HG03378 (cell line): ENCODE measurements at regions not wholly inside any gene's neighbourhood (a gene's known extent, or its start where the extent isn't known, plus 50 kb on each side); places are given as distances from the start of the nearest gene placed in this dataset.

Experiments used
- ATAC-seq: cut with Tn5 transposase; IDR thresholded peaks from one replicate; pipeline ENCODE4 v1.9.1; 2021; ENCODE audit warnings: mild to moderate bottlenecking, moderate library complexity; ENCODE audit not compliant: unreplicated experiment

DNA sequence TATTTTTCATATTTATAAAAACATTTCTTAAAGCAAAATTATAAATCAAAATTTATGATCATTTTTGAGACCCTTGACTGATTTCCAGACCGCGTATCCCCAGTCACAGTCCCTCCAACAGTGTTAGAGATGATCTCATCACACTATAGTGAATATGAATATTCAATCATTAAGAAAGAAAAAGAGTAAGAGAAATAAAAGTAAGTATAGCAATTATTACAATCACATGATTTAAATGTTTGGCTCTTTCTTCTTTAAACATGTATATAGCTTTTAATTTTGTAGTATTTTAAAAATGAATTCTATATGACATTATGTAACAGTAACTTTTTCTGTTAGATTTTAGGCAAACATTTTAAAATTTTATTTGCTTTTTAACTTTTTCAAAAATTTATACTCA lies 438.3 kb downstream of the RFPL4B start:
- ATAC-seq: no peak

DNA sequence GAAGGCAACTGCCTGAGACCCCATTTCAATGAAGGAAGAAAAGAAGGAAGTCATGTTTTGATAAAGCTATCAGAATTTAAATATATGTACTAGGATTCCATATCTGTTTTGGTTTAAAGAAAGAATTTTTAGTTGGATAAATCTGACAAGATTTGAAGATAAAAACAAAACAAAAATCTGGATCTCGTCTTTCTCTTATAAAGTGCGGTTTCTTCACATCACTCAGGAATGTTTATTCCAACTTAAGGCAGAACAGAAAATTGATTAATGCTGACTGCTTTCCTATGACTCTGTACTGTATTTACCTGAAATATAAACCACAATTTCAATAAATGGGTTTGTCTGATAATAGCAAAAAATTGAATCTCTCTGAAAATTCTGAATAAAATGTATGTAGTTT lies 439.7 kb downstream of the RFPL4B start:
- no peak for ATAC-seq

DNA sequence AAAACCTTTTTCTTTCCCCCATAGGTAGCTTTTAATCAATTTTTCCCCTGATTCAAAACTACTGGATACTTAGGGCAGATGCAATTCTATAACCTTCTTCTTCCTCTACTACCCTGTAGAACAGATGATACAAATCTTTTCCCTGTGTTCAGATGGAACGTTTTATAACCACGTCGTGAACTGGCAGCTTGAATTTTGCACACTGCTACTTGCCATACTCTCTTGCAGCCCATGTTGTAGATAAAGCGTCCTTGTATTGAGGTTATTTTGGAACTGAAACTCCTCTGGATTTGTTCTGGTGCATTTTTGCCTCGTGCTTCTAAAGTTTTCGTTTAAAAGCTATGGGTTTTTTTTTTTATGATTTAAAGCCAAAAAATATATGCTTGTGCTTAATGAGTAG lies 440.2 kb downstream of the RFPL4B start:
- no peak for ATAC-seq

- ATAC-seq: no peak
Measured at GRCh38 chr6:112795316-112795715, 448.2 kb downstream of the RFPL4B start.

DNA sequence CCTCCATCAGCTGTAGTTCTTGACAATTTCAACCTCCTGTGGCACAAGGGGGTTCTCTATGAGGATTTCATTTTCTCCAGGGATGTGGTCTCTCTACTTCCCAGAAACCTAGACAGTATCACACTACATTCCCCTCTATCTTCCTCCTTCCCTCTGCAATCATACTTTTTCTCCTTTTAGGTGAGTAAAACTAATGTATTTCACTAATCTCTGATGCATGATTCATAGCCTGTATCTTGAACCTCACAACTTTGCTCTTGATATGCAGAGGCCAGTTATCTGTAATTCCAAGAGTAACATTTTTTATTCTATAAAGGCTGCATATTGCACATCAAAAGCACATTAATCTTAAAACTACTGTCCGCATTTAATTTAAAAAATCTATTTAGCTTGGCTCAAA lies 449.6 kb downstream of the RFPL4B start:
- ATAC-seq: no peak

DNA sequence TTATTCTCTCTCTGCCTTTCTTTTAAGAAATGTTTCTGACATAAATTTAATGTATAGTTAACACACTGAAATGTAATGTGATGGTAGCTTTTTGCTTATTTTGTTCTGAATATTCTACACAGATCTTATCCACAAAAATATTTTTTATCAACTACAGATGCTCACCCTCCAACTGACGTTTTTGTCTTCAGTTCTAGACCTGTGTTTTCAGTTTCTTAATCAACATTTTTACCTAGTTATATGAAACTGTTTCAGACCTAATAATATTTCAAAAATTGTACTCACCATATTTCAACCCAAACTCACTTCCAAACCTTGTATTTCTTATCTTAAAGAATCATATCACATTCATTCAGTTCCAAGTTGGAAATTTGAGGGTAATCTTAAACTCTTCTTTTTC lies 452.8 kb downstream of the RFPL4B start:
- no peak for ATAC-seq

DNA sequence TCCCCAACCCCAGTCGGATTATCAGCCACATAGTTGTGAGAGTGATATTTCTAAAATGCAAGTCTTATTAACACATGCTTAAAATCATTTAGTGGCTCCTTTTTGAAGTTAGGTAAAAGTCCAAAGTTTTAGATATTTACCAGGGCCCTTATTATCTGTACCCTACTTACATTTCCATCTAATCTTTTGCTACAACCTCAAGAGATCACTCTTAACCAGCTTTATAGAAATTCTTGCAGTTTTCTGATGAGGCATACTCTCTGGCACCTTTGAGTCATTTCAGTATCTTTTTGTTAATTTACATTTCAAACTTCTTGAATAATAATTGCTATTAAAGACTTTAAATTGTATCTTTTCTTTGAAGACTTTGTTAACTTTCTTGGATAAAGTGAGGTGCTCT lies 453.3 kb downstream of the RFPL4B start:
- no peak for ATAC-seq

GRCh38 chr6:112800916-112801315 lies 453.8 kb downstream of the RFPL4B start:
- no peak for ATAC-seq

GRCh38 chr6:112801468-112802080 lies 454.4 kb downstream of the RFPL4B start:
- no peak for ATAC-seq

- no peak for ATAC-seq
Measured at GRCh38 chr6:112802144-112802543, 455.0 kb downstream of the RFPL4B start.

DNA sequence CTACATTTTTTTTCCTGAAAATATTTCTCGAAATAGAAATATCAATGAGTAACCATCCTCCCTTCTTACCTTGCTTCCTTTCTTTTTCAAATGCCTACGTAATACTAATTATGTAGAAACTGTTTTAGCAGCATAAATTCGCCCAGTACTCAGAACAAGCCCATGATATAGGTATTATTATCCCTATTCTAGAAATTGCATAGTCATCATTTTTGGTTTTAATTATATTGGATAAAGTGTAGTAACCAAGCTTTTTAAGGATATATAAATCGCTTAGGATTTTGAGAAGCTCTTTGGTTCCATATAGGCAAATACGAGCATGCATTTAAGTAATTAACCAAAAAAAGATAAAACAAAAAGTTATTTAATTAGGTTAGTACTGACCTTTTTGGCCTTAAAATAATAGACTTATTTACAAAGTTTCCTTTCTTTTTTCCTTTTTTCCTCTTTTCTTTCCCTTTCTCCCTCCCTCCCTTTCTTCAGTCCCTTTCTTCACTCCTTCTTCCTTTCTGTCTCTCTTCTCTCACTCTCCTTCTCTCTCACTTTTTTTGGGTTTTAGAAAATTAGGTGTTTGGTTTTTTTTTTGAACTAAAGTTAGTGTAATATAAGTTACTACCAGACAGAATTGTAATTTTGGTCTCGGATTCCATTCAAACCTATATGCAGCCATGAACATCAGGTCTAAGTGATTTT lies 457.7 kb downstream of the RFPL4B start:
- ATAC-seq: no peak

DNA sequence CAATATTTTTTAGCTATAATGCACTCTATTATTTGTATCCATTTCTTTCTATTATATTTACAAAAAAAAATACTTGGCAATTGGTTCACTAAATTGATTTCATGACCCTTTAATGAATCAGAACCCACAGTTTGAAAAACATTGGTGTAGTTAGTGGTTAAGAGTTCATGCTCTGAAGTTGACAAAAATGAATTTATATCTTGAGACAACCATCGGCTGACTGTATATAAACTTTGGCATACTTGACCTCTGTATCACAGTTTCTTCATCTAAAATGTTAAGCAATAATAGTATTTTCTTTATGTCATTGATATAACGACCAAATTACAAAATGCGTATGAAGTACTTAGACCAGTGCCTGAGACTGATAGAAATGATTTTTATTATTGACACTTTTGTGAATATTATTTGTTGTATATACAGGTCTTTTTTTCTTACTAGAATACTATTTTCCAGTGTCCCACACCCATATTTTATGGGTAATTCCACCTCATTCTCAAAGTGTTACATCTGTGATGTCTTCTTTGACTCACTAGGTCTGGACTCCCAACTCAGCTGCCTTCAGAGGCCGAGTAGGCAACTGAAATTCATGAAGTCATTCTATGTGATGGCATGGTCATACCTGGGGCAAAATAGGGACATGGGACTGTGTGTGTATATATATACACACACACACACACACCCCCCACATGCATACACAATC lies 459.2 kb downstream of the RFPL4B start:
- ATAC-seq: no peak

- ATAC-seq: no peak
Measured at GRCh38 chr6:112821476-112821875, 474.3 kb downstream of the RFPL4B start.

- ATAC-seq: no peak
Measured at GRCh38 chr6:112822769-112823168, 475.6 kb downstream of the RFPL4B start.

DNA sequence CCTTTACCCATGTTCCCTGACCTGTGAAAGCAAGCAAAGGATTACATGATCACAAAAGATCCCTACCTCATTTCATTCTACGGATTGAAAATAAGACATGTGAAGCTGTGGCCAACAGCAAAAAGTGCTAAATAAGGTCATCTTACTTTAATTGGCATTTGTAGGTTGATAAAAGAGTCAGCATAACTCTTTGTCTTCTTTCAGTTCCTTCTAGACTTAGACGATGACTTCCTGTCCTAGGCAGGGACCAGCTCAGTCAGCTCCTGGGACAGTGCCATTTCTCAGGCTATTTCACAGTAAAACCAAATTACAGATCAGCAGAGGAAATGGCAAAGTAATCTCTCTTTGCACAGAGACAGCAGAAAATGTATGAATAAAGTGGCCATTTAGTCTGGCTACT lies 480.7 kb downstream of the RFPL4B start:
- ATAC-seq: peak; percentile 95

DNA sequence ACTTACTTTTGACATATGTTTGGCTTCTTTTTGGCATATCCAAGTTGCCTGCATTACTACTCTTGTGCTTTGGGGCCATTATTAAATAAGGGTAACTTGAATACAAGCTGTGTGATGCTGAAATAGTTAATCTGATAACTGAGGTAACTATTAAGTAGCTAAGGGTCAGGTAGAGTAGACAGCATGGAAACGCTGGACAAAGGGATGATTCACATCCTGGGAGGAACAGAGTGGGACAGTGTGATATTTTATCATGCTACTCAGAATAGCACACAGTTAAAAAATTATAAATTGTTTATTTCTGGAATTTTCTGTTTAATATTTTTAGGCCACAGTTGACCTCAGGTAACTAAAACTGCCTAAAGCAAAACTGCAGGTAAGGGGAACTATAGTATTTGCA lies 483.9 kb downstream of the RFPL4B start:
- ATAC-seq: no peak

GRCh38 chr6:112833581-112834131 lies 486.5 kb downstream of the RFPL4B start:
- ATAC-seq: no peak

DNA sequence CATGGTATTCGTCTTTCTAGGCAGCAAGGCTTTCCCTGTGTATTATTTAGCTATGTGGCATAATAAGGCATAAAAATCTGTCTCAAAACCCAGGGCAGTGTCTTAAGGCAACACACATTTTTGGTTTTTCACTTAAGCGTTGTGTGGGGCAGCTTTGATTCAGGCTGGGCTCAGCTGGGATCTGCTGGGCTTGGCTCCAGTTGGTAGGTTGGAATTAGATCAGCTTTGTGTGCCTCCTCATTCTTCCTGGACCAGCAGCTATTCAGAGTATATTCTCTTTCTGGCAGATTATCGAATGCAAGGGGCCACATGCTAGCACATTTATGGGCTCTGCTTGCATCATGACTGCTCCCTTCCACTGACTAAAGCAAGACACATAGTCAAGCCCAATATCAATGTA lies 487.9 kb downstream of the RFPL4B start:
- ATAC-seq: no peak

DNA sequence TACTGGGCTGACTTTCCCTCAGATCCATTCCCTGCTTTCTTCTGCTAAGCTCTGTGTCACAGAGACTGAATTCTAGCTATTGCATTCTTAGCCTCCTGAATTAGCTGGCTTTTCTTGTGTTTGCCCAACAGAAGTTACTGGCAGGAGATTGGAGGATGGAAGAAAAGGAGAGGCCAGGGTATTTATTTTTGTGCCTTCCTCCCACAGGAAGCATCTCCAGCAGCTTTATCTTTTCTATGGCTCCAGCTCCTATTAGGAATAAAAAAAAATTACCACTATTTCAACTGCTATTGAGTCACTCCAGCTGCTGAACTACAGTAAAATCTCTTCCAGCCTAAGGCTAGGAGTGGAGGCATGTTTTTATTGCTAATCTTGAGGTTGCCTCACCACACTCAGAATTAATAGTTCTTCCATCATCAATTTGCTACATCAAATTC lies 492.4 kb downstream of the RFPL4B start:
- no peak for ATAC-seq

GRCh38 chr6:112841553-112842329 lies 494.6 kb downstream of the RFPL4B start:
- peak; percentile 70 for ATAC-seq

DNA sequence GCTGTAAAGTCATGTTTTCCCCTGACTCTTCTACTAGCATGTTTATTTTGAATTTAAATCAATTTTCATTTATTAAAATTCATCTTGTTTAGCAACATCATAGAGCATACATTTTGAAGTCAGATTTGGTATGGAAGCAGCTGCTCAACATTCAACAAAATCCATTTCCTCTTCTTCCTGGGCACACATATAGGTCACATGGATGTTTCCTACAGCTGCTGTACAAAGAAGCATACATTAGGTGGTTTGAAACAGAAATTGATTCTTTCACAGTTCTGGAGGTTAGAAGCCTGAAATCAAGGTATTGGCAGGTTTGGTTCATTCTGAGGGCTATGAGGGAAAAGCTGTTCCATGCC lies 495.2 kb downstream of the RFPL4B start:
- ATAC-seq: peak; percentile 27
